ENCODE measurements at regions not wholly inside any gene's neighbourhood (a gene's known extent, or its start where the extent isn't known, plus 50 kb on each side); places are given as distances from the start of the nearest gene placed in this dataset.
"Not testable (repeated sequence)": the region's sequence is repeated elsewhere in the genome, so short reads cannot be mapped to it uniquely, and the experiment has no call there.

- CTCF ChIA-PET = no interaction called here
Observed at GRCh38 chr17:53217311-53217710, 605.4 kb upstream of the KIF2B start.

DNA sequence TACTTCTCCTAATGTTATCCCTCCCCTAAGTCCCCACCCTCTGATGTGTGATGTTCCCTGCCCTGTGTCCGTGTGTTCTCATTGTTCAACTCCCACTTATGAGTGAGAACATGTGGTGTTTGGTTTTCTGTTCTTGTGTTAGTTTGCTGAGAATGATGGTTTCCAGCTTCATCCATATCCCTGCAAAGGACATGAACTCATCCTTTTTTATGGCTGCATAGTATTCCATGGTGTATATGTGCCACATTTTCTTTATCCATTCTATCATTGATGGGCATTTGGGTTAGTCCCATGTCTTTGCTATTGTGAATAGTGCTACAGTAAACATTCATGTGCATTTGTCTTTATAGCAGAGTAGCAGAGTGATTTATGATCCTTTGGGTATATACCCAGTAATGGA lies 613.8 kb upstream of the KIF2B start:
- POLR2A ChIA-PET, CTCF ChIA-PET: not testable (repeated sequence)

More at GRCh38 chr17:53217311-53217710, 605.4 kb upstream of the KIF2B start:
- POLR2A ChIA-PET = no interaction called here

- CTCF ChIA-PET = no interaction called here
Observed at GRCh38 chr17:53193044-53193443, 629.7 kb upstream of the KIF2B start.

GRCh38 chr17:53191878-53192277 lies 630.8 kb upstream of the KIF2B start:
- ChIA-PET POLR2A (no interaction called here), CTCF (no interaction called here)

More at GRCh38 chr17:53193044-53193443, 629.7 kb upstream of the KIF2B start:
- POLR2A ChIA-PET = no interaction called here

GRCh38 chr17:53186001-53186400 lies 636.7 kb upstream of the KIF2B start:
- ChIA-PET POLR2A (no interaction called here), CTCF (no interaction called here)

DNA sequence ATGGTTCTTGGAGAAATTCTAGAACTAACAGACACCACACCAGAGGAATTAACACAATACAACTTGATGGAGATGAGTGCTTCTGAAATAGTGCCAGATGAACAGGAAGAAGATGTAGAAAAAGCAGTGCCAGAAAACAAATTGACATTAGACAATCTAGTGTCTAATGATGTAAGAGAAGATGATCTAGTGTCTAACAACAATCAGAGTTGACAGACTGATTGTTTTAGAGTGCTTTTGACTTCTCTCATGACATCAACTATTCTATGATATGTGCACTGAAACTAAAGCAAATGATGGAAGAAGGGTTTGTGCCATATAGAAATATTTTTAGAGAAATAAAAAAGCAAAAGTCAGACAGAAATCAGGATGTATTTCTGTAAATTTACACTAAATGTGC lies 646.1 kb upstream of the KIF2B start:
- CTCF ChIA-PET = no interaction called here
- POLR2A ChIA-PET = no interaction called here

DNA sequence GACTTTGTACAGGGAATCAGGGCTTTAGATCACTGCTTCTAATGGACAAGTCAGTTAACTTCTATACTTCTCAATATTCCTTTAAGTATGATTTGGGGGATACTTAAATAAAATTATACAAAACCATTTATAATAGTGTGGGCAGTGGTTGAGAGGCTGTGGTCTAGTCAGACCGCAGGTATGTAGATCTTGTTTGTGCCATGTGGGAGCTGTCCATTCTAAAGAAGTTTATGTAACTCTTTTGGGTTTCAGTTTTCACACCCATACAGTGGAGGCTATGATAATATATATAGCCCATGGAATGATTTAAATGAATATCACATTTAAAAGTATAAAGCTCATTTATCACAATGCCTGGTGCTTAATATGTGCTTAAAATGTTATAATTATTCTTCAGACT lies 654.3 kb upstream of the KIF2B start:
- POLR2A ChIA-PET = no interaction called here

GRCh38 chr17:53166731-53167130 lies 656.0 kb upstream of the KIF2B start:
- CTCF ChIA-PET = no interaction called here
- POLR2A ChIA-PET = no interaction called here

More for the DNA sequence above, 654.3 kb upstream of the KIF2B start:
- CTCF ChIA-PET = no interaction called here

GRCh38 chr17:53150101-53150698 lies 672.5 kb upstream of the KIF2B start:
- ChIA-PET POLR2A (no interaction called here), CTCF (no interaction called here)

- POLR2A ChIA-PET = no interaction called here
Observed at GRCh38 chr17:53149316-53149715, 673.4 kb upstream of the KIF2B start.

DNA sequence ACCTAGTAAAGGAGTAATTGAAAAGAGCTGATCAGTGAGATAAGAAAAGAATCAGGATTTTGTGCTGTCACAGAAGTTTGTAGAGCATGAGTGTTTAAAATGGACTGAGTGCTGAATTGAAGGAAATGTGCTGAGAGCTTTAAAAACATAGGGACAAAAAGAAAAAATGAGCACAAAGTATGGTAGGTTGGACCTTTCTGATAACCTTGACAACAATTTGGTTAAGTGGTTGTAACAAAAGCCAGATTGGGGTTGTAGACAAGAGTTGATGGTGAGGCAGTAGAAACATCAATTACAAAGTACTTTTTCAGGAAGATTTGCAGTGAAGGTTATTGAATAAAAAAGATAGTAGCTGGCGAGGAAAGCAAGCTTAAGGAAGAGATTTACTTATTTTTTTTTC lies 674.7 kb upstream of the KIF2B start:
- POLR2A ChIA-PET = no interaction called here
- CTCF ChIA-PET = no interaction called here

More at GRCh38 chr17:53149316-53149715, 673.4 kb upstream of the KIF2B start:
- CTCF ChIA-PET = no interaction called here

DNA sequence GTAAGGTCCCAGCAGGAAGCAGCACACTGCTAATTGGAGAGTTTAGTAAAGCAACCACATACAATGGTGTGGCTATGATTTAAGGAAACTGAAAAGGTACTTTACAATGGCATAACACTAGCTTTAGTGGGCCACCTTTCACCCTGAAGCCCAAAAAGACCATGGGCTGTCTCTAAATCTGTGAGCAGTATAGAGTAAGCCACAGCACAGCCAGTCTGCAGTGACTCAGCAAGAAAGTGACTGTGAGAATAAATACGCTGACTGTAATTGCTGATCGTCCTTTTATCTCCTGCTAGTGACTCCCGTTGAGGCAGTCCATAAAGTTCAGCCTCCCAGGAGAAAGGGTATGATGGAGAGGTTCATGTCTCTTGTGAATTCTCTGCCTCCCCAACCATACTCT lies 679.8 kb upstream of the KIF2B start:
- POLR2A ChIA-PET = no interaction called here
- CTCF ChIA-PET = no interaction called here

GRCh38 chr17:53141731-53142130 lies 681.0 kb upstream of the KIF2B start:
- POLR2A ChIA-PET = no interaction called here
- CTCF ChIA-PET = no interaction called here

DNA sequence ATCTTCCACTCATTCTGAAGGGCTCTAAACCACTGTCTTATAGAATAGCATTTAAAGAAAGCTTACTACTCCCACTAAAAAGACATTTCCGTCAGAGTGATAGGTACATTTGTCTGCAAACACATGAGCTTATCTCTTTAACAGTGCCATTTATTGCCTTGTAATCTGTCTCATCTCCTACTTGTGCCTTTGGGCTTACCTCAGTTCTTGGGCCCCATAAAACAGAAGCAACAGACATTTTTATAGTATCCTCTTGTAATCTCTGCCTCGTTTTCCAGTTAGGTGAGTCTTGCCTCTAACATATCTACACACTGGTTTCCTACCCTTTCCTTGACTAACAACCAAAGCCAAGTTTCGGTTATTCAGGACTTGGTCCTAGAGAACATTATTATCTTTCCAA lies 681.4 kb upstream of the KIF2B start:
- CTCF ChIA-PET = no interaction called here

GRCh38 chr17:53137869-53138268 lies 684.9 kb upstream of the KIF2B start:
- ChIA-PET POLR2A (no interaction called here), CTCF (no interaction called here)

More for the DNA sequence above, 681.4 kb upstream of the KIF2B start:
- POLR2A ChIA-PET = no interaction called here

GRCh38 chr17:53135969-53136368 lies 686.8 kb upstream of the KIF2B start:
- ChIA-PET CTCF (no interaction called here), POLR2A (no interaction called here)

- CTCF ChIA-PET = no interaction called here
- POLR2A ChIA-PET = no interaction called here
Observed at GRCh38 chr17:53134548-53134947, 688.2 kb upstream of the KIF2B start.

- POLR2A ChIA-PET = no interaction called here
- CTCF ChIA-PET = no interaction called here
Observed at GRCh38 chr17:53133876-53134275, 688.9 kb upstream of the KIF2B start.

DNA sequence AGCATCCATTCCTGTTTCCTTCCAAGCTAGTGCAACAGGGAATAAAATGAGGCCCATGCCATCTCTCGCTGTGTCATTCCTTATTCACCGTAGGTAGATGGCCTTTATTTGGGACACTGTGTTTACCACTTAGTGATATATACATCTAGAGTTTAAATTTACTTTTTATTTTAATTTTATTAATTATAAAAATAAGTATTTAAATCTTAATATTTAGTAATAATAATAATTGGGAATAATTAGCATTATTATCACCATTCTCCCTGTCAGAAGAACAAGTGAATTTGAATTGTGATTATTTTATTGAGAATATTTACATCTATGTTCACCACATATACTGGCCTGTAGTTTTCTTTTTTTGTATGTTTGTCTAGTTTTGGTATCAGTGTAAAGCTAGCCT lies 692.9 kb upstream of the KIF2B start:
- ChIA-PET CTCF (no interaction called here), POLR2A (no interaction called here)

GRCh38 chr17:53127331-53127730 lies 695.4 kb upstream of the KIF2B start:
- ChIA-PET POLR2A (no interaction called here), CTCF (no interaction called here)

DNA sequence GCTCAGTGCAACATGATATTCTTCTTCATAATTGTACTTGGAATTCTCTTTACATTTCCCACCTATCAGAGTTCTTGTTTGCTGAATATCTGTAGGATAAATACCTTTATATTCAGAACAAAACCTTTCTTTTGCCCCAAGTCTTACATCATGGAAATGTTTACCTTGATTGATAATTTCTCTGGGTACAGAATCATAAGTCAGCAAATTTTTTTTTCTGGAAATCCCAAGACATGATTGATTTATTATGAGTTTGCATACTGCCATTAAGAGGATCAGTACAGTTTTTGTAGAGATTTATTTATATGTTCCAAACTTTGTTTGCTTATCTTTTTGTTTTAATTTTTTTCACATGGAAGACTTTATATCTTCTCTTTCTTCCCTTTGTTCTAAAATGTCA lies 699.8 kb upstream of the KIF2B start:
- CTCF ChIA-PET = no interaction called here
- POLR2A ChIA-PET = interaction anchor here (0.7 kb wide), 1 partner anchor 16 kb away, joined by 6 read pairs; no protein-coding TSS in a partner anchor

DNA sequence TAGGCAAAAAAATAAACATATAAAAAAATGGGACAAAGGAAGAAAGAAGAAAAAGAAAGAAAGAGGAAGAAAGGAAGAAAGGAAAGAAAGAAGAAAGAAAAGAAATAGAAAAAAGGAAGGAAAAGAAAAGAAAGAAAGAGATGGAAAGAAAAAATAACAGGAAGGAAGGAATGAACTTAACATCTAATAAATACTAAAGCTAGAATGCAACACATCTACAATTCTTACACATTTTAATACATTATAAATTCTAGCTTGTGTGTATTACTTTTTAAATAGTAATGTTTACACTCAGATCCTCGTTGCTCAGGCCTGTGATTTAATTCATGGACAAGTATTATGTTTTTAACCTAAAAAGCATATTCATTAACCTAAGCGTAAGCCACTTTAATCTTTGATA lies 703.0 kb upstream of the KIF2B start:
- POLR2A ChIA-PET = no interaction called here
- CTCF ChIA-PET = no interaction called here

- ChIA-PET POLR2A (no interaction called here), CTCF (no interaction called here)
Observed at GRCh38 chr17:53118948-53119347, 703.8 kb upstream of the KIF2B start.
